HEK293 (cell line): ENCODE measurements at regions not wholly inside any gene's neighbourhood (a gene's known extent, or its start where the extent isn't known, plus 50 kb on each side); places are given as distances from the start of the nearest gene placed in this dataset.

Experiments used
- CTCF ChIP-seq: fragments of 450-650 bp; formaldehyde crosslinking; IDR thresholded peaks from 2 replicates; pipeline ENCODE4 v1.5.1; 2016; ENCODE audit warnings: missing biosample characterization, missing genetic modification characterization
- OVOL3 ChIP-seq: fragments of 450-650 bp; formaldehyde crosslinking; IDR thresholded peaks from 2 replicates; pipeline ENCODE4 v1.5.1; 2016; ENCODE audit warnings: missing biosample characterization, missing genetic modification characterization
- PRDM2 ChIP-seq: fragments of 450-650 bp; formaldehyde crosslinking; IDR thresholded peaks from 2 replicates; pipeline ENCODE4 v1.5.1; 2016; ENCODE audit warnings: missing biosample characterization, missing genetic modification characterization, borderline replicate concordance
- REST ChIP-seq: fragments of 450-650 bp; formaldehyde crosslinking; IDR thresholded peaks from 2 replicates; pipeline ENCODE4 v1.5.1; 2016; ENCODE audit warnings: missing biosample characterization, missing genetic modification characterization
- TRIM28 ChIP-seq: IDR thresholded peaks from 2 replicates; pipeline ENCODE4 v1.6.1; 2011; ENCODE audit warnings: low read length, control low read depth, borderline replicate concordance
- ZBTB44 ChIP-seq: fragments of 450-650 bp; IDR thresholded peaks from 2 replicates; pipeline ENCODE4 v1.5.1; 2018; ENCODE audit warnings: missing biosample characterization, mild to moderate bottlenecking, missing genetic modification characterization
- ZBTB7A ChIP-seq: fragments of 450-650 bp; formaldehyde crosslinking; IDR thresholded peaks from 2 replicates; pipeline ENCODE4 v1.5.1; 2016; ENCODE audit warnings: low read depth, missing biosample characterization, missing genetic modification characterization
- ZNF146 ChIP-seq: fragments of 450-650 bp; formaldehyde crosslinking; IDR thresholded peaks from 2 replicates; pipeline ENCODE4 v1.5.1; 2016; ENCODE audit warnings: missing biosample characterization, missing genetic modification characterization
- ZNF223 ChIP-seq: fragments of 450-650 bp; formaldehyde crosslinking; IDR thresholded peaks from 2 replicates; pipeline ENCODE4 v1.5.1; 2016; ENCODE audit warnings: missing biosample characterization, missing genetic modification characterization
- ZNF274 ChIP-seq, 2 experiments: fragments of 200-500 bp in 1 of 2; fragments of 450-650 bp in 1 of 2; sonication (Bioruptor generic) in 1 of 2; formaldehyde crosslinking in 1 of 2; IDR thresholded peaks; 2 replicates each; pipeline versions ENCODE4 v1.5.1 to v1.6.1; 2014 to 2016; ENCODE audit warnings: borderline replicate concordance in 1 of 2, inconsistent platforms in 1 of 2, low read length in 1 of 2, missing biosample characterization in 1 of 2, missing genetic modification characterization in 1 of 2
- ZNF350 ChIP-seq: fragments of 450-650 bp; formaldehyde crosslinking; IDR thresholded peaks from 2 replicates; pipeline ENCODE4 v1.5.0; 2017; ENCODE audit warnings: missing biosample characterization, mild to moderate bottlenecking, missing genetic modification characterization
- ZNF423 ChIP-seq: fragments of 450-650 bp; formaldehyde crosslinking; IDR thresholded peaks from 2 replicates; pipeline ENCODE4 v1.5.1; 2016; ENCODE audit warnings: missing biosample characterization, missing genetic modification characterization
- ZNF704 ChIP-seq: fragments of 450-650 bp; formaldehyde crosslinking; IDR thresholded peaks from 2 replicates; pipeline ENCODE4 v1.5.1; 2016; ENCODE audit warnings: missing biosample characterization, missing genetic modification characterization

GRCh38 chr4:8675383-8675782 lies 82.8 kb downstream of the CPZ start:
- no peak for TF ChIP-seq ZBTB7A
- TF ChIP-seq CTCF = no peak
- no peak for TF ChIP-seq PRDM2 (tag by site-specific recombination)
- TF ChIP-seq ZNF423 (tag by site-specific recombination) = no peak
- TF ChIP-seq REST (tag by site-specific recombination) = peak; percentile 97
- TF ChIP-seq ZNF274 (IDR thresholded peaks at IDR 0.05; ENCODE audit: low read length) = no peak
- TF ChIP-seq ZNF274 (tag by site-specific recombination; IDR thresholded peaks at IDR 0.05; ENCODE audit: borderline replicate concordance) = no peak
- TF ChIP-seq OVOL3 = no peak
- TF ChIP-seq ZNF223 (tag by site-specific recombination) = no peak
- no peak for TF ChIP-seq ZBTB44 (tag by site-specific recombination)
- TF ChIP-seq ZNF146 (tag by site-specific recombination) = no peak
- TF ChIP-seq ZNF704 (tag by site-specific recombination) = no peak
- no peak for TF ChIP-seq TRIM28
- TF ChIP-seq ZNF350 (tag by site-specific recombination) = no peak
